ENCODE measurements at regions not wholly inside any gene's neighbourhood (a gene's known extent, or its start where the extent isn't known, plus 50 kb on each side); places are given as distances from the start of the nearest gene placed in this dataset.

DNA sequence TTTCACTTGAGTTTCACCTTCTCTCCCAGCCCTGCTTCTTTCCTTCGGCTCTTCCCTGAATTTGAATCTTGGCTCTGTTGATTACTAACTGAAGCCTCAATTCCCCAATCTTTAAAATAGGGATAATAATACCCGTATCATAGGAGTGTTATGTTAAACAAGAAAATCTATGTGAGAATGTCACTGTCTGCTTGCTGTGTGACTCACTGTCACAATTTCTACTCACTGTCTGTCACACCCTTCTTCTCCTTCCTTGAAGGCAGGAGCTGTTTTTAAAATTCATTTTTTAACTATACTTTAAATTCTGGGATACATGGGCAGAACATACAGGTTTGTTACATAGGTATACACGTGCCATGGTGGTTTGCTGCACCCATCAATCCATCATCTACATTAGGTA is 141.6 kb upstream of the CXCR4 start:
- no peak for DNase-seq

DNA sequence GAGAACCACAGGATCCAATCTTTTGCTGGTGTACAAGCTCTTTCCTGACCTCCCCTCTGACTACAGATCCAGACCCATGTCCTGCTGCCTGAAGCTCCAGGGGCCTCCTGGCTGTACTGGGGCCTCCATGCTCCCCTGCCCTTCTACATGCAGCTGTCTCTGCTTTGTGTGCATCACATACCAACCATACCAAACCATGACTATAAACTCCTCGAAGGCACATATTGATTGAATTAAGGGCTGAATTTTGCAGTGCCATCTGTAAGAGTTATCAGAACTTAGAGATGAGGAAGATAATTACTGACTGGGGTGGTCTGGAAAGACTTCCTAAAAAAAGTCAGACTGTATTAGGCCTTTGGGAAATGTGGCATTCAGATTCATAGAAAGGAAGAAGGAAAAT is 139.9 kb upstream of the CXCR4 start:
- no peak for DNase-seq

DNA sequence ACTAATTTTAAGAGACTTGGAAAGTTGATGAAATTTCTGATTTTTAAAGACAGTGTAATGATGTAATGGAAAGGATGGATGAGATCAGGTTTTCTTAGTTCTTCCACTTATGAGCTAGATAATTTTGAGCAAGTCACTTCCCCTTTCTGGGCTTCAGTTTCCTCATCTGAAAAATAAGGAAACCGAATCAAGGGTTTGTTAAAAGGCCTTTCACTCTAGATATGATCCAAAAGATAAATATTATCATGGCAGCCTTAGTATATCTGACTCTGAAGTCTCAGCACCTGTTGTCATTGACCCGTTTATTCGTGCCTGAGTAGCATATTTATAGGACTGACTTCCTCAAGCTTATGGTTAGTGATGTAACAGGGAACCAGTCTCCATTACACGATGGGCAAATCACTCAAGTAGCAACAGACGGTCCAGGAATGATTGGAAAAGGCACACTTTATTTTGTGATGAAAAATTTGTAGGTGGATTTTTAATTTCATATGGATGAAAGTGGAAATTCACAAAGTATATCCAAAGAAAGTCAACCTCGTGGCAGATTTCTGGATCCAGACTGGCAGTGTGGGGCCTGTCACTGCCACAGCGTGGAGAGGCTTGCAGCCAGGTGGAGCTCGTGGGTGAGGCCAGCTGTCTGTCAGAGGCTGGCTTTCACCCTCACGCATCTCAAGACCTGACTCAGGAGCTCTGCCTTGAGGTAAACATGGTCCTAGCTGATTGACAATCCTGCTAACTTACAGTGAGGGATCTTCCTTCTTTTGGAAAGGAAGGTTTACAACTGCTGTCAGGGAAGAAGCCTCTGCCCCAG is 137.9 kb upstream of the CXCR4 start:
- peak; percentile 94 to 97 for DNase-seq

DNA sequence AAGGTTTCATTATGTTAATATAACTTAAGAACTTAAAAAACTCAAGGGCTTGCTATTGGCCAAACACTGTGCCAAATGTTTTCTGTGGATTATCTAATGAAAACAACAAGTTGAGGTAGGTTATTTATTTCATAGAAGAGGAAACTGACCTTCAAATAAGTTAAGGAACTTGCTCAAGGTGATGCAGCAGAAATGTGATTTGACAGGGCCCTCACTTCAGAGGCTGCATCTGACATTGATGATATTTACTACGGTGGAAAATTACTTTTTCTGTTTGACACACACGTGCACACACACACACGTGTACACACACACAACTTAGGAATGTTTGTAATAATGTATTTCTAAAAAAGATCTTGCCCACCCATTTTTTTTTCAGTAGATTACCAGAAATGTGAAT is 137.2 kb upstream of the CXCR4 start:
- DNase-seq, result no peak

DNA sequence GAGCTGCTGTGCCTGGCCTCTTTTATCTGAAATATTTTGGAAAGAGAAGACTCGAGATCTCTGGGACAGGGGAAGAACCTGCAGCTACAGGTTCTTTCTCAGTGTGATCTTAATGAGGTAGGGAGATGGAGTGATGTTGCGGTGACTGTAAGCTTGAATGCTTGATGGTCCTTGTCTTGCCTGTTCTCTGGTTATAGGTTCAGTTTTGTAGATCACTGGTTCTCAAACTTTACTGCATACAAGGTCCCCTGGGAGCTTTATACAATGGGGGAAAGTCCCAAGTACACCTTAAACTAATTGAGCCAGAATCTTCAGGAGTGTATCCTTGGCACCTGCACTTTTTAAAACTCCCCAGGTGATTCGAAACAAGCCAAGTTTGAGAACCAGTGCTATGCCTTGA is 136.7 kb upstream of the CXCR4 start:
- no peak for DNase-seq

DNA sequence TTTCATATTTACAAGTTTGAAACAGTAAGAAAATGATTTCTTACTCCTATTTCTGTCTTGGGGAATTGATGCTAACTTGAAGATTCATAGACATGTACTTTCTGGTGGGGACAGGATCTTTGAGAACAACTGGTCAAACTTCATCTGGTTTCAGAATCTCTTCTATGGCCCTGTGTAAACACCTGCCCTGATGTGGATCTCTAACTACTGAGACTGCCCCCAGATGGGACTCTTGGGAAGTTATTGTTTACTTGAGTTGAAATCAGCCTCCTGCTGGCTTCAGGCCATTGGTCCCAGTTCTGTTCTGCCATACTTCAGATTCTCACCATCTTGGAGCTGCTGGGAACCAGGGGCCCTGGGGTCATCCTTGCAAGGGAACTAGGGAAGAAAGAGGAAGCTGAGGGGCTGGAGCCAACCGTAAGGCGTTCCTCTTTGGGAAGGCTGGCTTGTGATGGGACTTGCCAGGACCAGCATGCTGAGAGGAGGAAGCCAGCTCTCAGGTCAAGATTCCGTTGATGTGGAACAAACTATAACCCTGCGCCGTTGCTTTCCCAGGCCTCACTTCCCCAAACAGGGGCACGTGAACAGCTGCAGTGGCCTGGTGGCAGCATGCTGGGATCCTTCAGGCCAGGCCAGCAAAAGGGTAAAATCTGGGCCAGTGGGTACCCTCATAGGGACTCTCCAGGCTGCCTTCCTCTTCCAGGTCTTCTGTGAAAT is 135.5 kb upstream of the CXCR4 start:
- peak in 1 of 2 experiments; percentile 33 for DNase-seq

DNA sequence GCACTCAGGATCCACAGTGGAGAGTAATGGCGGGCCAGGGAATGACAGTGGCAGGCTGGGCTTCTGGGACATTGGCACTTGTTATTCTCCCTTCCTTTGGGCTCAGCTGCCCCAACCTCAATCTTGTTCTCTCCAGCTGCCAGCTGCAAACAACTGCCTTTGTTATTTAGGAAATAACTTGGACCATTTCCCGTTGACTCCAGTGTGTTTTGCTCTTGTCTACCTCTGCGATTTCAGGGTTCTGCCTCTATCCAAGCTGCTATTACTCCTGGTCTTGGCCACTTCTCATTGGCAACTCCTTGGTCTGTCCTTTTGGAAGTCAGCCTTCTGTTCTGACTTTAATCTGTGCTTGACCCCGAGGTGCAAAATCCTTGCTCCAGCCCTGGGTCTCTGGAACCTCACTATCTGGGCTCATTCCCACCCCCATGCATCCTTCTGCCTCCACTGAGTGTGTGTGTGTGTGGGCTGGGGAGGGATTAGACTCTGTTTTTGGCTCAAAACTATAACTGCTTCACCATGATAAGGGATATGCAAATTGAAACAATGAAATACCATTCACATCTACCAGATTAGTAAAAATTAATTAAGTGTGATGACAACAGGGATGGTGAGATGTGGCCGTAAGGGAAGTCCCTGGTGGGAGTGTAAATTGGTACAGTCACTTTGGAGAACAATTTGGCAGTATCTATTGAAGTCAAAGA is 134.1 kb upstream of the CXCR4 start:
- DNase-seq, result no peak

DNA sequence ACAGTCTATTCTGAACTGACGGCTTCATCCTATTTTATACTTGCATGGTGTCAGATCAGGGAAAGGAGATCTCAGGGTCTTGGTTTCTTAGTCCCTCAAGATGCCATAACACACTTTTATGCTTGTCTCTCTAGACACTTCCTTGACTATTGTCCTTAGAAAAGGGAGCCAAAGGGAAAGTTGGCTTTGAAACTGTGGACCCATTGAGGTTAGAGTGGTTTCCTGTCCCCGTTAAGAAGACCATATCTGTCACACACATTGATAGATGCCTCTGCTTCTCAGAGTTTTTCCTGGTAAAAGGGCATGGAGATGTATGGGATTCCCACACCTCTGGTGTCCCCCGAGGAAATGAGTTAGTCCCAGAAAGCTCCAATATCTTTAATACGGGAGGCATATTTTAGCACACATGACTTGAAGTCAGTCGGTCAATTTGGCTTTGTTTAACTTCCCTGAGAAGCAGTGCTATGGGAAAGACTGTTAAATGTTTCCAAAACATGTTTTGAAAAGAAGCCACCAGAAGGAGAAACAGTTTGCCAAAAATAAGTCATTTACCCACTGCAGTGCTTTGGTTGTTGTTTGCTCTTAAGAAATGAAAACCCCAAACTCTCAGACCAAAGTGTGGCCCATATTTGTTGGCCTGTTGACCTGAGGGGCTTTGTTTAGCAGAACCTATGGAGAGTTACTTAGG is 133.4 kb upstream of the CXCR4 start:
- DNase-seq, result peak in 1 of 2 experiments; percentile 26

DNA sequence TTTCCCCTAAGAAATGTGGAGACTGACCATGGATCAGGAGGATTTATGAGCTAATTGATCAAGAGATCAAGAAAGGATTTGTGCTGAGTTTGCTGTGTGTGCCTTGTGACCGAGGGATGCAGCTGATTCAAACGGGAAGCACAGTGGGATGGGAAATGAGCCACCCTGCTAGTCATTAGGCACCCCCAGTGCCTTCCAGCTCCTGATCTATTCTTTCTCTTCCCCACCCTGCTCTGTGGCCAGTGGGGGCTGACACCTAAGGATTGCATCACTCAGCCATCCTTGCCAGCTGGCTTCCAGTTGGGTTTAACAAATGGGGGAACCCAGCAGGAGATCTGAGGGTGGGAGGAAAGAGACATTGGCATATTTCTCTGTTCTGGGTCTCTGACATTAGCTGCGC is 132.2 kb upstream of the CXCR4 start:
- no peak for DNase-seq

DNA sequence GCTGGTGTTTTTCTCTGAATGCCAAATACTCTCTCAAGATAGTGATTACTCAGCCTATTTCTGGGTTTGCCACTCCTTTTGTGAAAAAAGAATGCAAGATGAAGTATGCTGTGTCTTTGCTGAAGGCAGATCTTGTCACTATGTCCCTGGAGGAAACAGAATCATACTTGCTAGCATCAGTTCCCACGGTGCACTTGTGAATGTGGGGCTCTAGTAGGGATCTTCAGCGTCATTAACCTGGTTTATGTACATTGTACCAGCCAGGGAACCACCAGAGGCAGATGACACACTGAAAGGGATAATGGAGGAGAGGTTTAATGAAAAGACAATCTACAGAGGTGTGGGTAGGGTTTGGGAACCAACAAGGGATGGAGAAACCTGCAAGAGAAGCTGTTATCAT is 131.0 kb upstream of the CXCR4 start:
- DNase-seq, result no peak

DNA sequence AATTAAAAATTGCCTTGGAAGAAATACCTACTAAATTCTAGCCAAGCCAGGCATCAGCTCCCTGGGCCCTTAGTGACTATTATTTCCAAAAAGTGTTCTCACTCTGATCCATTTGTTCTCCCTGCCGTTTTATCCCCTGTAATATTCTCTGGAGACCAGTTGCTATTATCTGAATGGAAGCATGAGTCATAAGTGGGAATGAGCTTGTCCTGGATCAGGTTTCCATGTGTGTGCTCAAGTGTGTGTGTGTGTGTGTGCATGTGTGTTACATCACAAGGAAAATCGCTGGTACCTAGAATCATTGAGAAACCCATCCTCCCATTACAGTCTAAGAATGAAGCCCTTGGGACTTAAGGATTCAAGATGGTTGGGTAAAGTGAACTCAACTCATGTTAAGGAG is 130.3 kb upstream of the CXCR4 start:
- DNase-seq, result no peak

DNA sequence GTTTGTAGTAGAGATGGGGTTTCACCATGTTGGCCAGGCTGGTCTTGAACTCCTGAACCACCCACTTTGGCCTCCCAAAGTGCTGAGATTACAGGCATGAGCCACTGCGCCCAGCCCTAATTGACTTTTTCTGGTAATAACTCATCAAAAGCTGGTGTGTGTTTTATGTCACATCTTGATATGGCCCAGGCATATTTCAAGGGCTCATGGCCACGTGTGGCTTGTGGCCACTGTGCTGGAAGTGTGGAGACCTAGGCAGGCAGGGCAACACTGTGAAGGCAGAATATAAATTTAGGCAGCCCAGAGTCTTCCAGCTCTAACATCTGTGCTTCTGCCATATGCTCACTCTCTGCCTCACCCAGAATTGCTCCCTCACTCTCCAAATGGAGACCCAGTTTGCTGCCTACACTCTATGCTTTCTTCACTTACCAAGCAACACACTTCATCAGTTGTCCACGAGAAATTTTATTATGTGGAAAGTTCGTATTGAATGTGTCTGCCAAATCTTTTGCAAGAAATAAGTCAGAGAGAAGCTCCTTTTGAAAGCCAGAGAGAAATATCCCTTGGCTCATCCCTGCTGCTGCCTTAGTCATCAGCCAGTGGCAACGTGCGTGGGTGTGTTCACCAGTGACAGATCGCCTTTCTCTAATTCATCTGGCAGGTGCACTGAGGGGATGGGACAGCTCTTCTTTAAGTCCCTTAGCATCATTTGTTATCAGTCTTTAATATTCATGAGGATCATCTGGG is 129.4 kb upstream of the CXCR4 start:
- DNase-seq, result no peak

DNA sequence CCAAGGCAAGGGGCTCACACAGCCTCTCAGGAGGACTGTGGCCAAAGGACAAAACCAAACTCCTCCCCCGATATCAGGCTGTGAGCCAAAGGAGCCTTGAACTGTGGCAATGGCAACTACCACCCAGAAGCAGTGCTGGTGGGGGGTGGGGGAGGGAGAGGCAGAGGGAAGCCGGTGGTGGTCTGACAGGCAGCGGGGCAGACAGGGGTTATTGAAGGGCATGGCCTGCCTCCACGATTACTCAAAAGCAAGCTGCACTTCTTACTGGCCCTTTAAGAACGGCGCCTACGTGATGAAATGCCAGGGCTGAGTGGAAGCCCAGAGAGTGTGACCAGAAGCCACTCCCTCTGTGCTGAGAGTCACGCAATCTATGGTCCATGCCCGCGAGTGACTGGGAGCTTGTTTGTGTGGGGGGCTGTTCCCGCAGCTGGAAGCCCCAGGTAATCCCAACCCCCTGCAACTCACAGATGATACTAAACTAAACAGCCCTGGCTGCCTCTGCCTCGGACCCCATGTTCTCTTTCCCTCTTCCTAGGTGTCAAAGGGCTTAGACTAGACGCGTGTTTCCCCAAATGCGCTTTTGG is 128.2 kb upstream of the CXCR4 start:
- DNase-seq, result peak; percentile 17 to 33

DNA sequence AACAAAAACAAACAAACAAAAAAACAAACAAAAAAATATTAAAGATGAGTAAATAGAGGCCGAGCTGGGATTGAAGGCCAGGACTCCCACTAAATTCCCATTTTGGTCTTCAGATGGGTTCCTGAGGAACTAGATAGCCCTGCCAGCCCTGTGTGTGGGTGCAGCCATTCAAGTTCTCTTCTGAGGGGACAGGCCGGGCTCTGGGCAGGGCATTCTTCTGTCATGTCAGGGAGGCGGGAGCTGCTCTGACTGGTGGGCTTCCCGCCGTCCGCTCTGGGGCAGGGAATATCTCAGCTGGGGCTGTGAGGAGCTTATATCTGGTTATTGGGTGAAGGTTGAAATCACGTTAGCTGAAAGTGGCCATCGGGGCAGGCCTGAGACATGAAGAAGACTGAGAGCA is 127.3 kb upstream of the CXCR4 start:
- DNase-seq, result no peak

DNA sequence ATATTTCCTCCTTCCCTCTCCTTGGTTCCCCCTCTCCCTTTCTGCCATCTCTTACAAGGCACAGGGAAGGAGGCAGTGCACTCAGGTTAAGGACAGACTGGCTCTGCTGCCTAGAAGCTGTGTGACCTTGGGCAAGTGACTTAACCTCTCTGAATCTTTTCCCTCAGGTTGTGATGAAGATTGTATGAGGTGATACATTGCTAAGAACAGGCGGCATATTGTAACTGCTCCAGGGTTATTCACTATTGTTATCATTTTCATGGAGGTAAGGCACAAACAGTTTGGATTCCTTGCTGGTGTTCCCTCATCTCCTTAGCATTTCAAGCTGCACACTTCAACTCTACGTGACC is 126.6 kb upstream of the CXCR4 start:
- DNase-seq, result no peak

DNA sequence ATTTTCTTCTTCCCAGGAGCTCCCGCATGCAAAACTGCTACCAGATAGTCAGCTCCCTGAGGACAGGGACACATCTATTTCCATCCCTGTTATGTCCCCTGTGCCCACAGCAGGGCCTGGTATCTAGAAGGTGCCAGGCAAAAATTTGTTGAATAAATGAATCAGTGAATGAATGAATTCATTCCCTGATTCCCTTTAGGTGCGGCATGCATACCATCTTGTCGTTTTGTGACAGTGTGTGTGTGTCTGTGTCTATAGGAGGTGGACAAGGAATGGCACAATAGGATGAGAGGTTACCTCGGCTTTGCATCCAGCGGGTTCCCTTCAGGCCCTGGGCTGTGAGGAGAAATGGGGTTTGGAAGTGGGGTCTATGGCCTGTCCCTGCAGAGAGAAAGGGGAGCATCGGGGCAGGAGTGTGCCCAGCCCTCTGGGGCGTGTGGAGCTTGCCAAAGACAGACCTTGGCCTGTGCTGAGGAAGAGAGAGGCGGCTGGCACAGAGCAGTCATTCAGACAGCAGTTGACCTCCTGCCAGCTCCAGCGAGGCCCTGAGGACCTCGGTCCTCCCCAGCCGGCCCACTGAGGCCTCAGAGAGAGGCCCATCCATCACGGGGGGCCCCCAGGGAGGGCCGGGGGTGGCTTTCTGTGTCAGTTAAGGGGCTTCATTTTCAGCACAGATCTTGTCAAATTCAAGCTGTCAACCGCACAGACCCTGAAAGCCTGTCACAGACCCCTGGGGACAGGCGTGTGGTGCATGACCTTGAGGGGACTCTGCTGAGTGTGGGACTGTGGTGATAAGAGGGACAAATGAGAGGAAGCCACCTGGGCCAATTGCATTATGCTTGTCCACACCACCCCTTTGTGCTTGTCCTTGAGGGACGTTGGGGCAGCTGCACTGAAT is 125.9 kb upstream of the CXCR4 start:
- DNase-seq, result no peak

DNA sequence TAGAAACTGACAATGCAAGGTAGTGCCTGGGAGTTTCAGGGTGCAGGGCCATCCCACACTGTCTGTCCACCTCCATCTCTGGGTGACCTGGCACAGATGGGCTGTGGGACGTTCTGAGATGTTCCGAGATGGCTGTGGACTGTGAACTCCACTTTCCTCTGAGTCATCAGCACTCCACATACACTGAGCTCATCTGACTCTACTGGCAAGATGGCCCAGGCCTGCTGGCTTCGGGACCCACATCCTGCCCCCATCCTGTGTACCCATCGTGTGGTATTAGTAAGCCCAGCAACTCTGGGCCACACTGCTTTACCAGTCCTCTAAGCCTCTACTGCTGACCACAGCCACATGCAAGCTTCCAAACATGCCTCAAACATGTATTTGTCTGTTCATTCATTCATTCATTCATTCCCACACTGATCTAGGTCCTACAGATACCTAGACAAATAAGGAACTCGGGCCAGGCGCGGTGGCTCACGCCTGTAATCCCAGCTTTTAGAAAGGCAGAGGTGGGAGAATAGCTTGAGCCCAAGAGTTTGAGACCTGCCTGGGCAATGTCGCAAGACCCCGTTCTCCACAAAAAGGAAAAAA is 124.8 kb upstream of the CXCR4 start:
- DNase-seq, result no peak

DNA sequence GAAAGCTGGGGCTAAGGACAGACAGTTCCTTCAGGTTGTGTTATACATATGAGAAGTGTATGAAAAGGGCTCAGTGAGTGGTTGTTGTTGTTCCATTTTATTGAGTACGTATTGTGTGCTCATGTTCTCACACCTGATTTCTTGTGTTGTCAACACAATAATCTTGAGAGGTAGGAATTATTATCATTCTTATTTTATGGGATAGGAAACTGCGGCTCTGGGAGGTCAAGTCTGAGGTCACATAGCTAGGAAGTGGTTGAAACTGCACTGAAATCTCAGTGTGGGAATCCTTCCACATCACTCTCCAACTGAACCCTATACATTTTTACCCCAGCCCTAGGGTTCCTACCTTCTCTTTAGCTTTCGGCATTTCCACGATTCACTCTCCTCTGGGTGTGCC is 124.2 kb upstream of the CXCR4 start:
- no peak for DNase-seq

DNA sequence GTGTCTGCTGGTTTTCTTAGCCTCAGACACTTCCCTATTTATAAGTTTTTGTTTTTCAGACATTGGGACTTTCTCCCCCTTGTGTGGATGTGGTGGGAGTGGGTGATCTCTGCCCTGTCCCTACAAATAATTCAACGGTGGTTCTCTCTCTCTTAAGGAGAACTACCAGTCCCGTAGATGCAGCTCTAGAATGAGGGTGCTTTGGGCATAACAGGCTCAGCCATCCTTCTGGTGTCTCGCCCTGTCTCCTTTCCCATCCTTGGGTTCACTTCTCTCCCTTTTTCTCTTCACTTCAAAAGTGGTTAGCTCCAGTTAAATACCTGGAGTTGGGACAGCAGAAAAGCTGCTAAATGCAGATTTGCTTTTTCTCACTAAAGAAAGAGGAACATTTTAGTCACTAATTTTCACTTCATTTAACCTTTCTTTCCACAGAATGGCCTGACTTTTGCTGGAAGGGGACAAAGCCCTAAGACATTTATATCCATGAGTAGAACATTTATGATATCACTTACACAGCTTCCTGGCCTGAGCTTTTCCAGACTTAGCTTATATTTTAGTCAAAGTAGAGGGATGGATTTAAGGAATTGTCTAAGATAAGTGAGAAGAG is 121.2 kb upstream of the CXCR4 start:
- no peak for DNase-seq
